ENCODE measurements at regions not wholly inside any gene's neighbourhood (a gene's known extent, or its start where the extent isn't known, plus 50 kb on each side); places are given as distances from the start of the nearest gene placed in this dataset.
"Not testable (repeated sequence)": the region's sequence is repeated elsewhere in the genome, so short reads cannot be mapped to it uniquely, and the experiment has no call there.

- no peak for DNase-seq
Observed at GRCh38 chr22:22977479-22978200, 90.0 kb downstream of the IGLL5 start.

GRCh38 chr22:22978637-22979036 lies 91.0 kb downstream of the IGLL5 start:
- no peak for DNase-seq

GRCh38 chr22:22979121-22979724 lies 91.1 kb upstream of the GNAZ start:
- DNase-seq, result no peak

GRCh38 chr22:22979954-22980353 lies 90.4 kb upstream of the GNAZ start:
- DNase-seq, result no peak

- no peak for DNase-seq
Observed at GRCh38 chr22:22981670-22982571, 88.4 kb upstream of the GNAZ start.

- DNase-seq, result no peak
Observed at GRCh38 chr22:22982616-22983015, 87.7 kb upstream of the GNAZ start.

- DNase-seq, result no peak
Observed at GRCh38 chr22:22983123-22983522, 87.2 kb upstream of the GNAZ start.

GRCh38 chr22:22983816-22984215 lies 86.5 kb upstream of the GNAZ start:
- DNase-seq, result no peak

GRCh38 chr22:22984967-22985366 lies 85.4 kb upstream of the GNAZ start:
- no peak for DNase-seq

GRCh38 chr22:22986008-22986407 lies 84.3 kb upstream of the GNAZ start:
- no peak for DNase-seq

- no peak for DNase-seq
Observed at GRCh38 chr22:22986640-22987039, 83.7 kb upstream of the GNAZ start.

GRCh38 chr22:22988150-22988549 lies 82.2 kb upstream of the GNAZ start:
- DNase-seq, result no peak

GRCh38 chr22:22988785-22989184 lies 81.5 kb upstream of the GNAZ start:
- no peak for DNase-seq

- DNase-seq, result no peak
Observed at GRCh38 chr22:22989856-22990255, 80.5 kb upstream of the GNAZ start.

- not testable (repeated sequence) for DNase-seq
Observed at GRCh38 chr22:22990711-22991505, 79.4 kb upstream of the GNAZ start.

- no peak for DNase-seq
Observed at GRCh38 chr22:22992474-22992873, 77.8 kb upstream of the GNAZ start.

- DNase-seq, result no peak
Observed at GRCh38 chr22:22993184-22993583, 77.1 kb upstream of the GNAZ start.

- no peak for DNase-seq
Observed at GRCh38 chr22:22995166-22995565, 75.2 kb upstream of the GNAZ start.

GRCh38 chr22:22996511-22997261 lies 73.6 kb upstream of the GNAZ start:
- DNase-seq, result no peak

- no peak for DNase-seq
Observed at GRCh38 chr22:22997262-22997898, 72.9 kb upstream of the GNAZ start.

- DNase-seq, result no peak
Observed at GRCh38 chr22:22997988-22998387, 72.3 kb upstream of the GNAZ start.

- no peak for DNase-seq
Observed at GRCh38 chr22:22999523-22999922, 70.8 kb upstream of the GNAZ start.
